Keratinocyte (primary cell): ENCODE measurements at regions not wholly inside any gene's neighbourhood (a gene's known extent, or its start where the extent isn't known, plus 50 kb on each side); places are given as distances from the start of the nearest gene placed in this dataset.

Experiments
- CTCF ChIP-seq, 3 experiments: IDR thresholded peaks in 1 of 3; conservative IDR thresholded peaks in 1 of 3; optimal IDR thresholded peaks in 1 of 3; 2 replicates in 2 of 3; 3 replicates in 1 of 3; pipeline versions ENCODE3 to v1.5.1; 2011; ENCODE audit warnings: low read length in 3 of 3, mild to moderate bottlenecking in 3 of 3, moderate library complexity in 2 of 3, control low read depth in 1 of 3, inconsistent platforms in 1 of 3; ENCODE audit not compliant: insufficient read depth in 2 of 3; ENCODE audit errors: extremely low read depth in 1 of 3
- EZH2 ChIP-seq: IDR thresholded peaks from one replicate; pipeline ENCODE4 v1.6.1; 2012; ENCODE audit warnings: inconsistent platforms, mild to moderate bottlenecking, low read length, moderate library complexity

- TF ChIP-seq CTCF (optimal IDR thresholded peaks at IDR 0.05 in 1 of 3, IDR thresholded peaks at IDR 0.05 in 1 of 3, conservative IDR thresholded peaks at IDR 0.05 in 1 of 3; ENCODE audit: extremely low read depth in 1 of 3, insufficient read depth in 2 of 3, low read length in 3 of 3) (no peak), EZH2 (no peak)
Observed at GRCh38 chr4:33577791-33578190, 2666.5 kb downstream of the ARAP2 start.
